SK-N-SH treated with all-trans-retinoic acid at 6 μM for 48 hours (cell line): ENCODE measurements at regions not wholly inside any gene's neighbourhood (a gene's known extent, or its start where the extent isn't known, plus 50 kb on each side); places are given as distances from the start of the nearest gene placed in this dataset.

Source experiments
- ATAC-seq: fragments of 200-7000 bp; cut with Tn5 transposase; 3 replicates; pipeline ENCODE4 v1.9.1; 2020; ENCODE audit warnings: mild to moderate bottlenecking, moderate library complexity
- ARNTL ChIP-seq: fragments of 450-650 bp; formaldehyde crosslinking; IDR thresholded peaks from 2 replicates; pipeline ENCODE4 v1.5.0; 2020; ENCODE audit warnings: low read depth, mild to moderate bottlenecking, moderate library complexity, borderline replicate concordance
- BACH2 ChIP-seq: fragments of 250-450 bp; sonication (Bioruptor Pico); IDR thresholded peaks from 2 replicates; pipeline ENCODE4 v1.9.0; 2021; ENCODE audit warnings: mild to moderate bottlenecking, borderline replicate concordance
- CSDC2 ChIP-seq: fragments of 250-450 bp; sonication (Bioruptor Pico); IDR thresholded peaks from 2 replicates; pipeline ENCODE4 v1.5.0; 2020; ENCODE audit warnings: mild to moderate bottlenecking, moderate library complexity
- ESRRG ChIP-seq: fragments of 250-450 bp; sonication (Bioruptor Pico); IDR thresholded peaks from 2 replicates; pipeline ENCODE4 v1.6.1; 2021; ENCODE audit warnings: mild to moderate bottlenecking
- GLIS3 ChIP-seq: fragments of 250-450 bp; sonication (Bioruptor Pico); IDR thresholded peaks from 2 replicates; pipeline ENCODE4 v1.5.0; 2020; ENCODE audit warnings: mild to moderate bottlenecking, moderate library complexity
- ISL1 ChIP-seq: fragments of 250-450 bp; sonication (Bioruptor Pico); IDR thresholded peaks from 2 replicates; pipeline ENCODE4 v2.1.2; 2022; ENCODE audit warnings: mild to moderate bottlenecking, moderate library complexity
- OSR1 ChIP-seq: fragments of 250-450 bp; sonication (Bioruptor Pico); IDR thresholded peaks from 2 replicates; pipeline ENCODE4 v1.8.0; 2022; ENCODE audit warnings: moderate library complexity, mild to moderate bottlenecking, inconsistent platforms
- PPARA ChIP-seq: fragments of 250-450 bp; sonication (Bioruptor Pico); IDR thresholded peaks from 2 replicates; pipeline ENCODE4 v1.5.0; 2020; ENCODE audit warnings: mild to moderate bottlenecking, borderline replicate concordance
- SNAI2 ChIP-seq: fragments of 250-450 bp; sonication (Bioruptor Pico); IDR thresholded peaks from 2 replicates; pipeline ENCODE4 v1.5.0; 2020; ENCODE audit warnings: mild to moderate bottlenecking, moderate library complexity
- TCF4 ChIP-seq: fragments of 250-450 bp; sonication (Bioruptor Pico); IDR thresholded peaks from 2 replicates; pipeline ENCODE4 v1.8.0; 2021; ENCODE audit warnings: mild to moderate bottlenecking, moderate library complexity, borderline replicate concordance
- TOX ChIP-seq: fragments of 250-450 bp; sonication (Bioruptor Pico); IDR thresholded peaks from 2 replicates; pipeline ENCODE4 v1.8.0; 2021; ENCODE audit warnings: mild to moderate bottlenecking, moderate library complexity, borderline replicate concordance
- ZC3H10 ChIP-seq: fragments of 250-450 bp; sonication (Bioruptor Pico); IDR thresholded peaks from 2 replicates; pipeline ENCODE4 v1.5.1; 2021; ENCODE audit warnings: mild to moderate bottlenecking, moderate library complexity
- ZFP3 ChIP-seq: fragments of 250-450 bp; sonication (Bioruptor Pico); IDR thresholded peaks from 2 replicates; pipeline ENCODE4 v1.5.0; 2020; ENCODE audit warnings: mild to moderate bottlenecking, moderate library complexity
- ZNF565 ChIP-seq: fragments of 450-650 bp; formaldehyde crosslinking; conservative IDR thresholded peaks from 2 replicates; pipeline ENCODE4 v1.5.0; 2020; ENCODE audit warnings: low read depth, mild to moderate bottlenecking, moderate library complexity
- ZNF70 ChIP-seq: fragments of 450-650 bp; formaldehyde crosslinking; IDR thresholded peaks from 2 replicates; pipeline ENCODE4 v1.5.0; 2020; ENCODE audit warnings: mild to moderate bottlenecking, moderate library complexity
- ZNF8 ChIP-seq: fragments of 450-650 bp; formaldehyde crosslinking; IDR thresholded peaks from 2 replicates; pipeline ENCODE4 v1.5.0; 2020; ENCODE audit warnings: mild to moderate bottlenecking, moderate library complexity
- TF ChIP-seq, protein P1 (sequence below): fragments of 250-450 bp; sonication (Bioruptor Pico); IDR thresholded peaks from 2 replicates; pipeline ENCODE4 v1.5.0; 2020; ENCODE audit warnings: mild to moderate bottlenecking, moderate library complexity
- TF ChIP-seq, protein P2 (sequence below): fragments of 250-450 bp; sonication (Bioruptor Pico); IDR thresholded peaks from 2 replicates; pipeline ENCODE4 v1.8.0; 2020; ENCODE audit warnings: mild to moderate bottlenecking, moderate library complexity, borderline replicate concordance
- TF ChIP-seq, protein P3 (sequence below): fragments of 250-450 bp; sonication (Bioruptor Pico); IDR thresholded peaks from 2 replicates; pipeline ENCODE4 v1.8.0; 2021; ENCODE audit warnings: low read depth, mild to moderate bottlenecking, moderate library complexity, borderline replicate concordance
- TF ChIP-seq, protein P4 (sequence below): fragments of 250-450 bp; sonication (Bioruptor Pico); IDR thresholded peaks from 2 replicates; pipeline ENCODE4 v1.5.1; 2021; ENCODE audit warnings: mild to moderate bottlenecking, moderate library complexity

DNA sequence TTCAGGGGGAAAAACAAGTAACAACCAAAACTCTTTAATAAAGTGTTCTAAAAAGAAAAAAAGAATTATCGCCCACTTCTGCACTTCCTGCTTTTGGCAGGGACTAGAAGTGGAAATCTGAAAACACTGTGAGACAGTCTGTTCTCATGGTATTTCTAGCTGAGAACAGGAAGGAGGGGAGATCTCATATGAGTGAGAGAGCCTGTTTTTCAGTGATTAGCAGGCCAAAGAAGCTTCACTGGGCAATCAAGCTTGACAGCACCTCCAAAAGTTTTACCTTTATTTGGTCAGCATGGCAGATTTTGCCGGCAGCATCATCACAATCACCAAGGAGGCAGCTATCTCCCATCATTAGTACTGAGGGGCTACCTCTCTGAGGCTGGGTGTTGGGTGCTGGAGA lies 79.5 kb upstream of the ATXN1 start:
- ATAC-seq = no peak
- no peak for TF ChIP-seq BACH2 (CRISPR knock-in tag)
- no peak for TF ChIP-seq CSDC2
- no peak for TF ChIP-seq SNAI2 (CRISPR knock-in tag)
- TF ChIP-seq ZNF565 = no peak
- no peak for TF ChIP-seq ZC3H10 (CRISPR knock-in tag)
- TF ChIP-seq, protein P1, sequence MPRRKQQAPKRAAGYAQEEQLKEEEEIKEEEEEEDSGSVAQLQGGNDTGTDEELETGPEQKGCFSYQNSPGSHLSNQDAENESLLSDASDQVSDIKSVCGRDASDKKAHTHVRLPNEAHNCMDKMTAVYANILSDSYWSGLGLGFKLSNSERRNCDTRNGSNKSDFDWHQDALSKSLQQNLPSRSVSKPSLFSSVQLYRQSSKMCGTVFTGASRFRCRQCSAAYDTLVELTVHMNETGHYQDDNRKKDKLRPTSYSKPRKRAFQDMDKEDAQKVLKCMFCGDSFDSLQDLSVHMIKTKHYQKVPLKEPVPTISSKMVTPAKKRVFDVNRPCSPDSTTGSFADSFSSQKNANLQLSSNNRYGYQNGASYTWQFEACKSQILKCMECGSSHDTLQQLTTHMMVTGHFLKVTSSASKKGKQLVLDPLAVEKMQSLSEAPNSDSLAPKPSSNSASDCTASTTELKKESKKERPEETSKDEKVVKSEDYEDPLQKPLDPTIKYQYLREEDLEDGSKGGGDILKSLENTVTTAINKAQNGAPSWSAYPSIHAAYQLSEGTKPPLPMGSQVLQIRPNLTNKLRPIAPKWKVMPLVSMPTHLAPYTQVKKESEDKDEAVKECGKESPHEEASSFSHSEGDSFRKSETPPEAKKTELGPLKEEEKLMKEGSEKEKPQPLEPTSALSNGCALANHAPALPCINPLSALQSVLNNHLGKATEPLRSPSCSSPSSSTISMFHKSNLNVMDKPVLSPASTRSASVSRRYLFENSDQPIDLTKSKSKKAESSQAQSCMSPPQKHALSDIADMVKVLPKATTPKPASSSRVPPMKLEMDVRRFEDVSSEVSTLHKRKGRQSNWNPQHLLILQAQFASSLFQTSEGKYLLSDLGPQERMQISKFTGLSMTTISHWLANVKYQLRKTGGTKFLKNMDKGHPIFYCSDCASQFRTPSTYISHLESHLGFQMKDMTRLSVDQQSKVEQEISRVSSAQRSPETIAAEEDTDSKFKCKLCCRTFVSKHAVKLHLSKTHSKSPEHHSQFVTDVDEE = no peak

DNA sequence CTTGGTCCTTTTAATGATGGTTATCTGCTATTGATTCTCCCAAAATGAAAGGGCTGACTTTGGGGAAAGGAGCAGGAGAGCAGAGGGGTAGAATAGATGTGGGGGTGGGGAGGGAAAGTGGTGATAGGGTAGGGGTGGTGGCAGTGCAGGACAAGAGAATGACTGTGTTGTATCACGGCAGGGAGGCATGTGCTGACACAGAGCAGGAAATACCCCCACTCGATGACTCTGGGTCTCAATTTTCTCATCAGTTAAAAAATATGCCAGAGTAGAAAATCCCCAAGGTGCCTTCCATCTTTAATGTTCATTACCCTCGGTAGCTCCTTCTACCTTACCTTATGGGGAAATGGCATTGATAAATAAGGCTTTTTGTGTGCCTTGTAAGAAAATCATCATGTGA lies 79.0 kb upstream of the ATXN1 start:
- TF ChIP-seq, protein P2, sequence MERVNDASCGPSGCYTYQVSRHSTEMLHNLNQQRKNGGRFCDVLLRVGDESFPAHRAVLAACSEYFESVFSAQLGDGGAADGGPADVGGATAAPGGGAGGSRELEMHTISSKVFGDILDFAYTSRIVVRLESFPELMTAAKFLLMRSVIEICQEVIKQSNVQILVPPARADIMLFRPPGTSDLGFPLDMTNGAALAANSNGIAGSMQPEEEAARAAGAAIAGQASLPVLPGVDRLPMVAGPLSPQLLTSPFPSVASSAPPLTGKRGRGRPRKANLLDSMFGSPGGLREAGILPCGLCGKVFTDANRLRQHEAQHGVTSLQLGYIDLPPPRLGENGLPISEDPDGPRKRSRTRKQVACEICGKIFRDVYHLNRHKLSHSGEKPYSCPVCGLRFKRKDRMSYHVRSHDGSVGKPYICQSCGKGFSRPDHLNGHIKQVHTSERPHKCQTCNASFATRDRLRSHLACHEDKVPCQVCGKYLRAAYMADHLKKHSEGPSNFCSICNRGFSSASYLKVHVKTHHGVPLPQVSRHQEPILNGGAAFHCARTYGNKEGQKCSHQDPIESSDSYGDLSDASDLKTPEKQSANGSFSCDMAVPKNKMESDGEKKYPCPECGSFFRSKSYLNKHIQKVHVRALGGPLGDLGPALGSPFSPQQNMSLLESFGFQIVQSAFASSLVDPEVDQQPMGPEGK = no peak
- TF ChIP-seq, protein P3, sequence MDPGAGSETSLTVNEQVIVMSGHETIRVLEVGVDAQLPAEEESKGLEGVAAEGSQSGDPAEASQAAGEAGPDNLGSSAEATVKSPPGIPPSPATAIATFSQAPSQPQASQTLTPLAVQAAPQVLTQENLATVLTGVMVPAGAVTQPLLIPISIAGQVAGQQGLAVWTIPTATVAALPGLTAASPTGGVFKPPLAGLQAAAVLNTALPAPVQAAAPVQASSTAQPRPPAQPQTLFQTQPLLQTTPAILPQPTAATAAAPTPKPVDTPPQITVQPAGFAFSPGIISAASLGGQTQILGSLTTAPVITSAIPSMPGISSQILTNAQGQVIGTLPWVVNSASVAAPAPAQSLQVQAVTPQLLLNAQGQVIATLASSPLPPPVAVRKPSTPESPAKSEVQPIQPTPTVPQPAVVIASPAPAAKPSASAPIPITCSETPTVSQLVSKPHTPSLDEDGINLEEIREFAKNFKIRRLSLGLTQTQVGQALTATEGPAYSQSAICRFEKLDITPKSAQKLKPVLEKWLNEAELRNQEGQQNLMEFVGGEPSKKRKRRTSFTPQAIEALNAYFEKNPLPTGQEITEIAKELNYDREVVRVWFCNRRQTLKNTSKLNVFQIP (CRISPR knock-in tag) = no peak
- TF ChIP-seq GLIS3 (CRISPR knock-in tag) (no peak), ARNTL (no peak), TOX (CRISPR knock-in tag) (no peak), PPARA (CRISPR knock-in tag) (no peak), ZFP3 (no peak), OSR1 (CRISPR knock-in tag) (no peak)
- TF ChIP-seq, protein P4, sequence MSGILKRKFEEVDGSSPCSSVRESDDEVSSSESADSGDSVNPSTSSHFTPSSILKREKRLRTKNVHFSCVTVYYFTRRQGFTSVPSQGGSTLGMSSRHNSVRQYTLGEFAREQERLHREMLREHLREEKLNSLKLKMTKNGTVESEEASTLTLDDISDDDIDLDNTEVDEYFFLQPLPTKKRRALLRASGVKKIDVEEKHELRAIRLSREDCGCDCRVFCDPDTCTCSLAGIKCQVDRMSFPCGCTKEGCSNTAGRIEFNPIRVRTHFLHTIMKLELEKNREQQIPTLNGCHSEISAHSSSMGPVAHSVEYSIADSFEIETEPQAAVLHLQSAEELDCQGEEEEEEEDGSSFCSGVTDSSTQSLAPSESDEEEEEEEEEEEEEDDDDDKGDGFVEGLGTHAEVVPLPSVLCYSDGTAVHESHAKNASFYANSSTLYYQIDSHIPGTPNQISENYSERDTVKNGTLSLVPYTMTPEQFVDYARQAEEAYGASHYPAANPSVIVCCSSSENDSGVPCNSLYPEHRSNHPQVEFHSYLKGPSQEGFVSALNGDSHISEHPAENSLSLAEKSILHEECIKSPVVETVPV (CRISPR knock-in tag) = no peak
- TF ChIP-seq, protein P1 = no peak

DNA sequence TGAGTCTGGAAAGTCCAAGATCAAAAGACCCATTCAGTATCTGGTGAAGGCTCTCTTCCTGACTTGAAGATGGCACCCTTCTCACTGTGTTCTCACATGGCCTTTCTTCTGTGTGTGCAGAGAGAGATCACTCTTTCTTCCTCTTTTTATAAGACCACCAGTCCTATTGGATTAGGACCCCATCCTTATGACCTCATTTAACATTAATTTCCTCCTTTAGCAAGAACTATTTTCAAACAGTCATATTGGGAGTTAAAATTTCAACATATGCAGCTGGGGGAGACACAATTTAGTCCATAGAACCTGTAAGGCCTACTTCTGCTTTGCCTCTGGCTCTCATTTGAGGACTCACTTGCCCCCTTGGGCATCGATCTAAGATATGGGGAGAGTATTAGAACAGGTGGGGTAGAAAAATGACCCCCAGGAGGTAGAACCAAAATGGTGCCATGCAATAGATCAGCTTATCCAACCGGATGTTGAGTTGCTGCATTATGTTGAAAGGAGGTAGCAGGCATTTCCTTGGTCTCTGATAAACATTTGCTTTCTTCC lies 78.4 kb upstream of the ATXN1 start:
- no peak for TF ChIP-seq OSR1 (CRISPR knock-in tag)
- no peak for TF ChIP-seq PPARA (CRISPR knock-in tag)
- TF ChIP-seq ISL1 (CRISPR knock-in tag) = no peak
- TF ChIP-seq TOX (CRISPR knock-in tag) = no peak
- TF ChIP-seq ZNF70 (CRISPR knock-in tag) = no peak
- TF ChIP-seq TCF4 (CRISPR knock-in tag) = no peak
- no peak for TF ChIP-seq BACH2 (CRISPR knock-in tag)
- TF ChIP-seq ZFP3 = no peak
- no peak for TF ChIP-seq ARNTL
- TF ChIP-seq ZNF565 = no peak
- TF ChIP-seq GLIS3 (CRISPR knock-in tag) = no peak
- TF ChIP-seq, protein P1 = no peak
- TF ChIP-seq, protein P2 = no peak
- no peak for TF ChIP-seq ESRRG (CRISPR knock-in tag)
- no peak for TF ChIP-seq ZNF8 (CRISPR knock-in tag)
- no peak for TF ChIP-seq SNAI2 (CRISPR knock-in tag)

More for the DNA sequence above, 79.0 kb upstream of the ATXN1 start:
- ATAC-seq = no peak

More for the DNA sequence above, 78.4 kb upstream of the ATXN1 start:
- ATAC-seq = no peak
